Testis (tissue), 2 donors: ENCODE measurements at regions not wholly inside any gene's neighbourhood (a gene's known extent, or its start where the extent isn't known, plus 50 kb on each side); places are given as distances from the start of the nearest gene placed in this dataset.

ENCODE experiments used
- CTCF ChIP-seq, 3 experiments: fragments of 450-650 bp in 2 of 3; fragments of 200-600 bp in 1 of 3; sonication (generic) in 1 of 3; IDR thresholded peaks; one replicate each; pipeline ENCODE4 v1.5.1; 2016 to 2019; ENCODE audit warnings: antibody characterized with exemption in 3 of 3, mild to moderate bottlenecking in 2 of 3, moderate library complexity in 1 of 3
- POLR2A ChIP-seq: fragments of 450-650 bp; IDR thresholded peaks from one replicate; pipeline ENCODE4 v1.6.1; 2017; ENCODE audit warnings: antibody characterized with exemption, mild to moderate bottlenecking, moderate library complexity

GRCh38 chr21:15212206-15212605 lies 147.4 kb upstream of the NRIP1 start:
- no peak for TF ChIP-seq CTCF (IDR thresholded peaks at IDR 0.05)
- no peak for TF ChIP-seq POLR2A
